ENCODE measurements at regions not wholly inside any gene's neighbourhood (a gene's known extent, or its start where the extent isn't known, plus 50 kb on each side); places are given as distances from the start of the nearest gene placed in this dataset.
A peak's percentile ranks its signal among the peaks of the same experiment; 100 is the strongest.
"Not testable (repeated sequence)": the region's sequence is repeated elsewhere in the genome, so short reads cannot be mapped to it uniquely, and the experiment has no call there.

DNA sequence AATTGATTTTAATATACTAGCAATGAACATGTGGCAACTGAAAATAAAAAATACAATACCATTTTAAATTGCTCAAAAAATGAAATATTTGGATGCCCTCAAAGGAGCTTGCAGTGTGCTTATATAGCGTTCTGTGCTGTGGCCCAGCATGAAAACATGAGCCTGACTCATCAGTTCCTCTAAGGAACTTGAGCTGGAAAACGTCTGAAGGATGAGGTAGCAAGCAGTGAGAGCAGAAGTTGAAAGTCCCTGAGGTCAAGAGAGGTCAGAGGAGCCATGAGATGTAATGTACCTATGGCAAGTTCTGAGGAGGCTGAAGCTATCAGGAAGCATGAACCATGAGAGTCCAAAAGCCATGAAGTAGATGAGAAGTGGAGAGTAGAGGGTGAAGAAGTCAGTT is 59.7 kb downstream of the HMGB3 start:
- no peak overlapping the region for H3K4me3 ChIP-seq (ENCODE audit: low read depth, poor library complexity, severe bottlenecking)
- intact Hi-C loops (cut with DNase I; ENCODE audit: low total_unique reads), result no loop called here
- no peak for DNase-seq (ENCODE audit: low spot score in 2 of 2)
- 49 to 50% methylated on average over 2 of the region's 2 CpGs for WGBS, 2 donors
- no peak for TF ChIP-seq POLR2A (IDR thresholded peaks at IDR 0.05)
- TF ChIP-seq, protein P1, sequence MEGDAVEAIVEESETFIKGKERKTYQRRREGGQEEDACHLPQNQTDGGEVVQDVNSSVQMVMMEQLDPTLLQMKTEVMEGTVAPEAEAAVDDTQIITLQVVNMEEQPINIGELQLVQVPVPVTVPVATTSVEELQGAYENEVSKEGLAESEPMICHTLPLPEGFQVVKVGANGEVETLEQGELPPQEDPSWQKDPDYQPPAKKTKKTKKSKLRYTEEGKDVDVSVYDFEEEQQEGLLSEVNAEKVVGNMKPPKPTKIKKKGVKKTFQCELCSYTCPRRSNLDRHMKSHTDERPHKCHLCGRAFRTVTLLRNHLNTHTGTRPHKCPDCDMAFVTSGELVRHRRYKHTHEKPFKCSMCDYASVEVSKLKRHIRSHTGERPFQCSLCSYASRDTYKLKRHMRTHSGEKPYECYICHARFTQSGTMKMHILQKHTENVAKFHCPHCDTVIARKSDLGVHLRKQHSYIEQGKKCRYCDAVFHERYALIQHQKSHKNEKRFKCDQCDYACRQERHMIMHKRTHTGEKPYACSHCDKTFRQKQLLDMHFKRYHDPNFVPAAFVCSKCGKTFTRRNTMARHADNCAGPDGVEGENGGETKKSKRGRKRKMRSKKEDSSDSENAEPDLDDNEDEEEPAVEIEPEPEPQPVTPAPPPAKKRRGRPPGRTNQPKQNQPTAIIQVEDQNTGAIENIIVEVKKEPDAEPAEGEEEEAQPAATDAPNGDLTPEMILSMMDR (IDR thresholded peaks at IDR 0.05), result no peak

DNA sequence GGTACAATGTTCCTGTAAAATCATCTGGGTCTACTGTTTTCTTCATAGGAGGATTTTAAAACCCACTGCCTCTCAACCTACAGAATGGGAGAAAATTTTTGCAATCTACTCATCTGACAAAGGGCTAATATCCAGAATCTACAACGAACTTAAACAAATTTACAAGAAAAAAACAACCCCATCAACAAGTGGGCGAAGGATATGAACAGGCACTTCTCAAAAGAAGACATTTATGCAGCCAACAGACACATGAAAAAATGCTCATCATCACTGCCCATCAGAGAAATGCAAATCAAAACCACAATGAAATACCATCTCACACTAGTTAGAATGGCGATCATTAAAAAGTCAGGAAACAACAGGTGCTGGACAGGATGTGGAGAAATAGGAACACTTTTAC is 83.2 kb downstream of the HMGB3 start:
- 76 to 83% methylated on average over 2 to 3 of the region's 3 CpGs for WGBS, 2 donors
- H3K4me3 ChIP-seq (ENCODE audit: low read depth, poor library complexity, severe bottlenecking); intact Hi-C loops (cut with DNase I; ENCODE audit: low total_unique reads); DNase-seq (ENCODE audit: low spot score in 2 of 2): not testable (repeated sequence)

DNA sequence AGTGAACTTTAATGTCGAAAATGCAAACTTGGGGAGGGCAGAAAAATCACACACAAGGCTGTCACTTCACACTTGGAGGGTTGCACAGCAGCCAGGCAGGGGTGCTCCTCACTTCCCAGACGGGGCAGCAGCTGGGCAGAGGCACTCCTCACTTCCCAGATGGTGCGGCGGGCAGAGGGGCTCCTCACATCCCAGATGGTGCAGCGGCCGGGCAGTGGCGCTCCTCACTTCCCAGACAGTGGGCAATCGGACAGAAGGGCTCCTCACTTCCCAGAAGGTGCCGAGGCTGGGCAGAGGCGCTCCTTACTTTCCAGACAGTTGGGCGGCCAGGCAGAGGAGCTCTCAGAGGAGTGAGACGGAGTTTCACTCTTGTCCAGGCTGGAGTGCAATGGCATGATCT is 90.6 kb downstream of the HMGB3 start:
- intact Hi-C loops (cut with DNase I; ENCODE audit: low total_unique reads), result no loop called here
- no peak overlapping the region for H3K4me3 ChIP-seq (ENCODE audit: low read depth, poor library complexity, severe bottlenecking)
- TF ChIP-seq, protein P1 (IDR thresholded peaks at IDR 0.05), result no peak
- TF ChIP-seq POLR2A (IDR thresholded peaks at IDR 0.05), result no peak
- 83 to 89% methylated on average over 5 to 12 of the region's 12 CpGs for WGBS, 2 donors
- no peak for DNase-seq (ENCODE audit: low spot score in 2 of 2)

DNA sequence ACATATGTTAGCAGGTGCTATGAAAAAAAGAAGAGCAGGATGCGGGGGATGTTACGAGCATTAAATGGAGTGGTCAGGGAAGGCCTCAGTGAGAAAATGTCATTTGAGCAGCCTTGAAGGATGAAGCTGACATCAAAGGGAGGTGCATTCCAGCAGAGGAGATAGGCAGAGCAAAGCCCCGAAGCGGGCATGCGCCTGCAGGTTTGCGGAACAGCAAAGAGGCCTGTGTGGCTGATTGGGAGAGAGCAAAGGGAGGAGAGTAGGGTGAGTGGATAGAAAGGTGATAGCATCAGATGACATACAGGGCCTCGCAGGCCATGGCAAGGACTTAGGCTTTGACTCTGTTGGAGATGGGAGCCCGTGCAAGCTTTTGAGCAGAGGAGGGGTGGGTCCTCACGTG is 95.4 kb upstream of the GPR50 start:
- no peak for DNase-seq (ENCODE audit: low spot score in 2 of 2)
- 82 to 88% methylated on average over 9 of the region's 9 CpGs for WGBS, 2 donors
- intact Hi-C loops (cut with DNase I; ENCODE audit: low total_unique reads), result loop anchor here (5.0 kb wide), 1 partner anchor 309 kb away; no protein-coding TSS in a partner anchor
- TF ChIP-seq POLR2A (IDR thresholded peaks at IDR 0.05), result no peak
- TF ChIP-seq, protein P1 (IDR thresholded peaks at IDR 0.05), result no peak
- no peak overlapping the region for H3K4me3 ChIP-seq (ENCODE audit: low read depth, poor library complexity, severe bottlenecking)

DNA sequence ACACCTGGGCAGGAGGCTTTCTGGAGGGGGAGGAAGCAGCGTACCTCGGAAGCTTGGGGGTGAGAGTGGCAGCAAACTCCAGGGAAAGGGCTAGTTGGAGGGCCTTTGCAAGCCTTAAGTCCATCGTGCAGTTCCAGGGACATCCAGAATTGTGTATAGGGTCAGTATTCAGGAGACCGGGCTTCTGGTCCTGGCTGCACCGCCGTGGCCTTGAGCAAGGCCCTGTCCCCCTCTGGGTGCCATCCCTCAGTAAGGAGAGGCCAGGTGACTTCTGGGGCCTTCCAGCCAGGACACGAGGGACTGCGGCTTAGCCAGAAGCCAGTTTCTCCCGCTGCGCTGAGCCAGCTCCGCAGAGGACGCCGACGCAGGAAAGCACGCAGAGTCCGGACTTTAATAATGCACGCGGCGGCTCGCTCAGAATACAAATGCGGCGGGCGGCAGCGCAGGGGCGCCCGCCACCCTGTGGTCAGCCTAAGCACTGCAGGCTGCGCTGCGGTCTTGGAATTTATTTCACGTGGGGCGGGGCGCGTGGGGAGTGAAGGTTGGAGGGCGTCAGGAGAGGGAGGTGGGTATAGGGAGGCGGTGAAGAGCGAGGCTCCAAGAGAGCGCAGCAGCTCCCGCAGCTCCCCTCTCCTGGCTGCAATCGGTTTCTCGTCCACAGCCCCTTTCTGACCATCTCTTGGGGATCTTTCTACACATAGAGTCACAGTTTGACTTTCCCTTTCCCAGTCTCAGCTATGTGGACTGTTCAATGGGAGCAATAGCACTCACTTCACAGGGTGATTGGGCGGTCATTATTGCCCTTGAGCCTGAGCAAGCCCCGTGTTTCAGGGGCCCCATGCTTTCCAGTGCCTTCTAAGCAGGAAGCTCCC is 94.1 kb upstream of the GPR50 start:
- TF ChIP-seq, protein P1 (IDR thresholded peaks at IDR 0.05), result no peak
- no peak for TF ChIP-seq POLR2A (IDR thresholded peaks at IDR 0.05)
- 15 to 22% methylated on average over 17 to 31 of the region's 41 CpGs for WGBS, 2 donors
- peak; percentile 19 to 90 for DNase-seq (ENCODE audit: low spot score in 2 of 2)
- no peak overlapping the region for H3K4me3 ChIP-seq (ENCODE audit: low read depth, poor library complexity, severe bottlenecking)
- intact Hi-C loops (cut with DNase I; ENCODE audit: low total_unique reads), result loop anchor here (5.0 kb wide), 1 partner anchor 310 kb away; no protein-coding TSS in a partner anchor

DNA sequence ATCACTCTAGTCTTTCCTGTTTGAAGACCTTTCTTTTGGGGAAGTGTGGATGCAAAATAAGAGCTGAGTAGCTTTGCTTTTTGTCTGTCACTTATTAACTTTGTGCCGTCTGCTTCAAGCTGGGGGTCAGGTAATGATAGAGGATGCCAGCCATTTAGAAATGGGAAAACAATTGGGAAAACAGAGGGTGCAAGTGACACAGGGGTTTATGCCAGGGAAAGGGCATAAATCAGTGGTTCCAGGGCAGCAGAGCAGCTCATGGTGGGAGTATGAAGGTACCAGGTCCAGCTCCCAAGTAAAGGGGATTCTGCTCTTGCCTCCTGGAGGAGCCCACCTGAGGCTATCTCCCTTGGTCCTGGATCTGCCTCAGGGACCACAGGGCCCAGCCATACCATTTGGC is 91.9 kb upstream of the GPR50 start:
- no peak for DNase-seq (ENCODE audit: low spot score in 2 of 2)
- H3K4me3 ChIP-seq (ENCODE audit: low read depth, poor library complexity, severe bottlenecking), result no peak overlapping the region
- intact Hi-C loops (cut with DNase I; ENCODE audit: low total_unique reads), result loop anchor here (5.0 kb wide), 1 partner anchor 312 kb away; no protein-coding TSS in a partner anchor
- TF ChIP-seq POLR2A (IDR thresholded peaks at IDR 0.05), result no peak
- TF ChIP-seq, protein P1 (IDR thresholded peaks at IDR 0.05), result no peak
- WGBS, 2 donors, result 89 to 100% methylated on average over 1 of the region's 1 CpG

All from lower leg skin (tissue), 4 donors.